ENCODE measurements at regions not wholly inside any gene's neighbourhood (a gene's known extent, or its start where the extent isn't known, plus 50 kb on each side); places are given as distances from the start of the nearest gene placed in this dataset.

DNA sequence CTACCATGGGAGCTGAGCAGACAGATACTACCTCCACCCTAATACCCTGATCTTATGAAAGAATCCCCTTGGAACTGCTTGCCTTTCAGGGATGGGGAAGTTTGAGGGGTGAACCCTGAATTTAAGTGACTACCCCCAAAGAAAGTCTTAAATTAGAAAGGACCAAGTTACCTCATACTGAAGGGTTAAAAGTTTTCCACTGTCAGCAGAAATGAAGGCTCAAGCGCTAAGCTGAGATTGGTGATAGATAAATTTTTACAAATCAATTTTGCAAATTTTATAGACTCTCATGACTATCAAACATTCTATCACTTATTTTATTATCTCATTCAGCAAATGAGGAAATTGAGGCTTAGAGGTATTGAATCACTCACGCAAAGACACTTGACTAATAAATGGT is 233.2 kb upstream of the THSD7B start:
- TF ChIP-seq, protein P1, sequence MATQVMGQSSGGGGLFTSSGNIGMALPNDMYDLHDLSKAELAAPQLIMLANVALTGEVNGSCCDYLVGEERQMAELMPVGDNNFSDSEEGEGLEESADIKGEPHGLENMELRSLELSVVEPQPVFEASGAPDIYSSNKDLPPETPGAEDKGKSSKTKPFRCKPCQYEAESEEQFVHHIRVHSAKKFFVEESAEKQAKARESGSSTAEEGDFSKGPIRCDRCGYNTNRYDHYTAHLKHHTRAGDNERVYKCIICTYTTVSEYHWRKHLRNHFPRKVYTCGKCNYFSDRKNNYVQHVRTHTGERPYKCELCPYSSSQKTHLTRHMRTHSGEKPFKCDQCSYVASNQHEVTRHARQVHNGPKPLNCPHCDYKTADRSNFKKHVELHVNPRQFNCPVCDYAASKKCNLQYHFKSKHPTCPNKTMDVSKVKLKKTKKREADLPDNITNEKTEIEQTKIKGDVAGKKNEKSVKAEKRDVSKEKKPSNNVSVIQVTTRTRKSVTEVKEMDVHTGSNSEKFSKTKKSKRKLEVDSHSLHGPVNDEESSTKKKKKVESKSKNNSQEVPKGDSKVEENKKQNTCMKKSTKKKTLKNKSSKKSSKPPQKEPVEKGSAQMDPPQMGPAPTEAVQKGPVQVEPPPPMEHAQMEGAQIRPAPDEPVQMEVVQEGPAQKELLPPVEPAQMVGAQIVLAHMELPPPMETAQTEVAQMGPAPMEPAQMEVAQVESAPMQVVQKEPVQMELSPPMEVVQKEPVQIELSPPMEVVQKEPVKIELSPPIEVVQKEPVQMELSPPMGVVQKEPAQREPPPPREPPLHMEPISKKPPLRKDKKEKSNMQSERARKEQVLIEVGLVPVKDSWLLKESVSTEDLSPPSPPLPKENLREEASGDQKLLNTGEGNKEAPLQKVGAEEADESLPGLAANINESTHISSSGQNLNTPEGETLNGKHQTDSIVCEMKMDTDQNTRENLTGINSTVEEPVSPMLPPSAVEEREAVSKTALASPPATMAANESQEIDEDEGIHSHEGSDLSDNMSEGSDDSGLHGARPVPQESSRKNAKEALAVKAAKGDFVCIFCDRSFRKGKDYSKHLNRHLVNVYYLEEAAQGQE (IDR thresholded peaks at IDR 0.05; ENCODE audit: insufficient replicate concordance, low read depth), result no peak
- TF ChIP-seq, protein P2, sequence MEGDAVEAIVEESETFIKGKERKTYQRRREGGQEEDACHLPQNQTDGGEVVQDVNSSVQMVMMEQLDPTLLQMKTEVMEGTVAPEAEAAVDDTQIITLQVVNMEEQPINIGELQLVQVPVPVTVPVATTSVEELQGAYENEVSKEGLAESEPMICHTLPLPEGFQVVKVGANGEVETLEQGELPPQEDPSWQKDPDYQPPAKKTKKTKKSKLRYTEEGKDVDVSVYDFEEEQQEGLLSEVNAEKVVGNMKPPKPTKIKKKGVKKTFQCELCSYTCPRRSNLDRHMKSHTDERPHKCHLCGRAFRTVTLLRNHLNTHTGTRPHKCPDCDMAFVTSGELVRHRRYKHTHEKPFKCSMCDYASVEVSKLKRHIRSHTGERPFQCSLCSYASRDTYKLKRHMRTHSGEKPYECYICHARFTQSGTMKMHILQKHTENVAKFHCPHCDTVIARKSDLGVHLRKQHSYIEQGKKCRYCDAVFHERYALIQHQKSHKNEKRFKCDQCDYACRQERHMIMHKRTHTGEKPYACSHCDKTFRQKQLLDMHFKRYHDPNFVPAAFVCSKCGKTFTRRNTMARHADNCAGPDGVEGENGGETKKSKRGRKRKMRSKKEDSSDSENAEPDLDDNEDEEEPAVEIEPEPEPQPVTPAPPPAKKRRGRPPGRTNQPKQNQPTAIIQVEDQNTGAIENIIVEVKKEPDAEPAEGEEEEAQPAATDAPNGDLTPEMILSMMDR (IDR thresholded peaks at IDR 0.05; ENCODE audit: insufficient read depth, low read length), result no peak
- TF ChIP-seq SPI1 (IDR thresholded peaks at IDR 0.05; ENCODE audit: borderline replicate concordance, low read depth), result no peak
- TF ChIP-seq POLR2AphosphoS5 (IDR thresholded peaks at IDR 0.05; ENCODE audit: low read depth), result no peak
- TF ChIP-seq GABPA (IDR thresholded peaks at IDR 0.05; ENCODE audit: low read depth), result no peak
